CD4-positive, alpha-beta T cell treated with Interleukin-12 subunit alpha and Interleukin-12 subunit beta, for 1 hour (primary cell): ENCODE measurements at regions not wholly inside any gene's neighbourhood (a gene's known extent, or its start where the extent isn't known, plus 50 kb on each side); places are given as distances from the start of the nearest gene placed in this dataset.
"Not testable (repeated sequence)": the region's sequence is repeated elsewhere in the genome, so short reads cannot be mapped to it uniquely, and the experiment has no call there.

Source experiments
- DNase-seq: peaks from one replicate; pipeline ENCODE4 v3.0.0-alpha.2; 2020

DNA sequence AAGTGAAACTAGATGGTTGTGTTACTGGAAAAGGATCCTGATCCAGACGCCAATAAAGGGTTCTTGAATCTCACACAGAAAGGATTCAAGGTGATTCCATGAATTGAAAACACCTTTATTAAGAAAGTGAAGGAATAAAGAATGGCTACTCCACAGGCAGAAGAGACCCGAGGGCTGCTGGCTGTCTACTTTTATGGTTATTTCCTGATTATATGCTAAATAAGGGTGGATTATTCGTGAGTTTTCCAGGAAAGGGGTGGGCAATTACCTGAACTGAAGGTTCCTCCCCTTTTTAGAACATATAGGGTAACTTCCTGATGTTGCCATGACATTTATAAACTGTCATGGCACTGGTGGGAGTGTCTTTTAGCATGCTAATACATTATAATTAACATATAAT, 50.9 kb upstream of the WARS2 start:
- DNase-seq = no peak

- no peak for DNase-seq
Measured at GRCh38 chr1:119204197-119204960, 63.9 kb upstream of the WARS2 start.

- no peak for DNase-seq
Measured at GRCh38 chr1:119204961-119205357, 64.5 kb upstream of the WARS2 start.

- DNase-seq = no peak
Measured at GRCh38 chr1:119209061-119209460, 68.6 kb upstream of the WARS2 start.

DNA sequence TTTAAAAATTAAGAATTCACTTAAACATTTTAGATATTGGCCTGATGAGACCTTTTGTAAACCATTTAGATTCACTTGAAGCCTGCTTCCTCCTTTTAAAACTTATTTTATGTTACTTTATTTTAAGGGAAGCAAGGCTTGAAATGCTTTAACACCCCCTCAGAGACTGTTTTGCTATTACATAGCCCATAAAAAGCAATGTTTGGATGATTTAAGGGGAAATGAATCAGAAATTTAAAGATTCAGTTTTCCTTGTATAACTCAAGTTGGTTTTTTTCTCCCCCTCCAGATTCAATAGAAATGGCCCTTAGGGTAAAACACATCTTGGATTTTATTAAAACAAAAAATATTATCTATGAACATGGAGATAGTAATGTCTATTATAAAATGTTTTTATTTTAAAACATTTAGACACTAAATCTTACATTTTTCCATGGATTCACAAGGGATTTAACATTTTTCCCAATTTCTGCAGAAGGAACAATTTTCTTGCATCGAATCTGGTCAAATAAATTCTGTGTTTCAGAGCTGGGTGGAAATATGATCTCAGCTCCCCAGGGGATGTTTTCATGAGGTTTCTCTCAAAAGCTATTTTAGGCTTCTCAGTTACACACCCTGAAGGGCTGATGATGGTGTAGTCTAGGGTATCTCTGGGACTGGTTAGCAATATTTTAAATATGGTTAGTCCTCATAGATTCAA, 69.3 kb upstream of the WARS2 start:
- no peak for DNase-seq

DNA sequence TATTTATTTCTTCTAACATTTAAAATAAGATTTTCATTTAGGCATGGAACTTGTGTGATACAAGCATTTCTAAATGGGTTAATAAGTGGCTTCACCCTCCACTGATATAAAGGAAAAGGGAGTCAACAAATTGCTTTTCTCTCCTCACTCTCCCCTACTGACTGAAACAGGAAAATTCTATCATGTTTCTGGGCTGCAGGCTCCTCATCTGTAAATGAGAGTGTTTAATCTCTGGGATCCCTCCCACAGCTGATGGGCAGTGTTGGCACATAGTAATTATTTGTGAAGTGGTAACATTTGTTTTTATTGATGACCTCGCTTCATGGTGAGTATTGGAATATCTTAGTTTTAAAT, 69.8 kb upstream of the WARS2 start:
- DNase-seq = no peak

DNA sequence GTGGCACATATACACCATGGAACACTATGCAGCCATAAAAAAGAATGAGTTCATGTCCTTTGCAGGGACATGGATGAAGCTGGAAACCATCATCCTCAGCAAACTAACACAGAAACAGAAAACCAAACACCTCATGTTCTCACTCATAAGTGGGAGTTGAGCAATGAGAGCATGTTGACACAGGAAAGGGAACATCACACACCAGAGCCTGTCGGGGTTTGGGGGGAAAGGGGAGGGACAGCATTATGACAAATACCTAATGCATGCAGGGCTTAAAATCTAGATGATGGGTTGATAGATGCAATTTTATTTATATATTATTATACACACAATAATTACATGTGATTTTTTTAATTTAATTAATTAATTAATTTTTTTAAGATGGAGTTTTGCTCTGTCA, 72.8 kb upstream of the WARS2 start:
- DNase-seq = not testable (repeated sequence)

DNA sequence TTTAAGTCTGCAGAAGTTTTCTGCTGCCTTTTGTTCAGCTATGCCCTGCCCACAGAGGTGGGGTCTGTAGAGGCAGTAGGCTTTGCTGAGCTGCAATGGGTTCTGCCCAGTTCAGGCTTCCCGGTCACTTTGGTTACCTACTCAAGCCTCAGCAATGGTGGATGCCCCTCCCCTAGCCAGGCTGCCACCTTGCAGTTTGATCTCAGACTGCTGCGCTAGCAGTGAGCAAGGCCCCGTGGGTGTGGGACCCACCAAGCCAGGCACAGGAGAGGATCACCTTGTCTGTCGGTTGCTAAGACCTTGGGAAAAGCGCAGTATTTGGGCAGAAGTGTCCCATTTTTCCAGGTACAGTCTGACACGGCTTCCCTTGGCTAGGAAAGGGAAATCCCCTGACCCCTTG, 74.5 kb upstream of the WARS2 start:
- DNase-seq = not testable (repeated sequence)

DNA sequence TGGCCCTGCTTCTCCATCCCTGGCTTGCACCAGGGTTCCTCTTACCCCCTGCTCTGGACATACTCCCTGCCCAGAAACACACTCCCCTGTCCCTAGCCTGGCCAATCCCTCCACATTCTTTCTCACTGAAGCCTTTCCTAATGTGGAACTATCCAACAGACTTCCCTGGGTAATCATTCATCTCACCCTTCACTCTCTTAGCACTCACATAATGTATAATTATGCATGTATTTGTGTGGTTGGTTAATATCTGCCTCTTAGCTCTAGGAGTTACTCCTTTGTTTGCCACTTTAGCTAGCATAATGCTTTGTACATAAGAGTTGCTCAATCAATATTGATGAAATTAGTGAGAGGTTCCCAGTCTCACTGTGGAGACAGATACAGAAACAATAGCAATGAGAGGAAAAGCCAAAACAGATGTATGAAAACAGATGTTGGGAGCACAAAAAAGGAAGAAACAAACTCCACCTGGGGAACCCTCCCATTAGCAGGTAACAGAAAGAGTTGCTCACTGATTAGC, 76.9 kb upstream of the WARS2 start:
- no peak for DNase-seq

- DNase-seq = no peak
Measured at GRCh38 chr1:119219711-119220110, 79.3 kb upstream of the WARS2 start.

DNA sequence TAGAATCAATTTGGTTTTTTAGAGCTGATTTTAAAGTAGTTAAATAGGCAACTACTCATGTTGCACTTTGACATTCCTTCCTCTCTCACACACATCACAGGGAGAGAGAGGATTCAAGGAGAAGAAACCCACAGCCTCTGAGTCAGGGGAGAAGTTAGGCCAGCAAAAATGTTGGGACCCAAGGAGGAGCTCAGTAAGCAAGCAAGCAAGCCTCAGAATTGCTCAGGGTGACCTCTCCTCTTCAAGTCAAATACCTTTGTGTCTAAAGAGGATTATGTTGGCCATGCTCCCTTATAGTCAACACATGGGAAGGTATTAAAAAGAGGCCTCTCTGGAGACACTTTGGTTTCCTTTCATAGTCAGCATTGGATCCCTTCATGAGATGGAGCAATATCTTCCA, 80.5 kb upstream of the WARS2 start:
- no peak for DNase-seq

DNA sequence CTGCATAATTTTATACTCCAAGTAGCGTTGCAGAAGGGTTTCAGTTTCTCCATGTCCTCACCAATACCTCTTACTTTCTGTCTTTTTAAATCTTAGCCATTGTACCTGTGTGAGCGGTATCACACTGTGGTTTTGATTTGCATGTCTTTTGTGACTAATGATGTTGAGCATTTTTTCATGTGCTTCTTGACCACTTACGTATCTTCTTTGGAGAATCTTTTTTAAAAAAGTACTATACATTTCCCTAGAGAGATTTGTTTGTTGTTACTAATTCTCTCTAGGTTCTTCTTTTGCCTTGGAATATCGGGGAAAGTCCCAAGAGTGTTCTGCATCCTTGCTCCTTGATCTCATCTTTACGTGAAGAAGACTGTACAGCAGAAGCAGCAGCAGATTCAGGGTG, 81.8 kb upstream of the WARS2 start:
- no peak for DNase-seq

- no peak for DNase-seq
Measured at GRCh38 chr1:119225265-119225664, 84.8 kb upstream of the WARS2 start.

- no peak for DNase-seq
Measured at GRCh38 chr1:119225831-119226230, 85.4 kb upstream of the WARS2 start.

DNA sequence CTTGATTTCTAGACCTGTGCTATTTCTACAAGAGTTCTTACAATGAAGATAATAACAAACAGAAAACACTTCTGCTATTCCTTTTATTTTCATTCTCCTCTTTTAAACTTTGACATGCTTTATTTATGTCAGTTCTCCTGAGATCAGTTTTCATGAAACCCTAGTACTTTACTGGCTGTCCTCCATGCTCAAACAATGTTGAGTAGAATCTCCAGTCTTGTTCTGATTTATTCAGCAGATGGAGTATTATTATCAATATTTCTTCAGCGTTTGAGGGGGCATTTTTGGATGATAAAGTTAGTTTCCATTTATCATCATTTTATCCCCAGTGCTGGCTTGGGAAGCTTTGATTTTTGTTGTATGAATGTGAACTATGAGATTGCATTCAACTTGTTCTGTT, 85.9 kb upstream of the WARS2 start:
- no peak for DNase-seq

- DNase-seq = no peak
Measured at GRCh38 chr1:119226913-119227312, 86.5 kb upstream of the WARS2 start.

DNA sequence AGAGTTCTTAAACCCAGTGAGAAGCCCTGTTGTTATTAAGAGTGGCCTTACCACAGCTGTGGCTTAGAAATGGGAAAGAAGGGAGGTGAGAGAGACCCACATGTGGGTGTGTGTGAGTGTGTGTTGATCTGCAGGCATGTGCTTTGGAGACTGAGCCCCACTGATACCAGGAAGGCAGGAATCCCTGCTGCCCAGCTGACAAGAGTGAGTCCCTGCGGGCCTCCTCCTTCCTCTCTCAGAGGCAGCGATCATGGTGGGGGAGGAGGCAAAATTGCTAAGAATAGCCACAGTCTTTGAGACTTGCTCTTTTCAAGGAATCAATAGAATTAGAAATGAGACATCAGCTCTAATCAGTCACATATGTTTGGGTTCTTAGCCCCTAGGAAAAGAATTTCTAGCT, 87.0 kb upstream of the WARS2 start:
- DNase-seq = no peak

GRCh38 chr1:119228335-119229080, 88.1 kb upstream of the WARS2 start:
- DNase-seq = no peak

- no peak for DNase-seq
Measured at GRCh38 chr1:119235120-119235519, 94.7 kb upstream of the WARS2 start.

DNA sequence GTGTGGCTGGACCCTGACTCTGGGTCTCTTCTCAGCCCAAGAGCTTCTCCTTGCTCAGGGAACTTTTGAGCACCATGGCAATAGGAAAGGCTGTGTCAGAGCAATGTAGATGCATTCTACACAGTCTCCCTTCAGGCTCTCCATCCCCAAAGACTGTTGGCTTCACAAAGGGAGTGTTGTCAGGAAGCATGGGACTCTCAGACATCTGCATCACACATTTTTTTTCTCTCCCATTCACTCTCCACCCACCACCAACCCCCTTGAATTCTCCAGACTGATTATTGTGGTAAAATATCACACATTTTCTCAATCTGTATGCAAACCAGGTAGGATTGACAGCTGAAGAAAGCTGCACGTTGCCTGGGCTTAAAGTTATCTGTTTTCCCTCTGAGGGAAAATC, 105.4 kb upstream of the WARS2 start:
- no peak for DNase-seq

- no peak for DNase-seq
Measured at GRCh38 chr1:119249283-119249682, 108.8 kb upstream of the WARS2 start.

- DNase-seq = no peak
Measured at GRCh38 chr1:119250299-119250698, 109.8 kb upstream of the WARS2 start.

- no peak for DNase-seq
Measured at GRCh38 chr1:119251751-119252150, 111.3 kb upstream of the WARS2 start.

DNA sequence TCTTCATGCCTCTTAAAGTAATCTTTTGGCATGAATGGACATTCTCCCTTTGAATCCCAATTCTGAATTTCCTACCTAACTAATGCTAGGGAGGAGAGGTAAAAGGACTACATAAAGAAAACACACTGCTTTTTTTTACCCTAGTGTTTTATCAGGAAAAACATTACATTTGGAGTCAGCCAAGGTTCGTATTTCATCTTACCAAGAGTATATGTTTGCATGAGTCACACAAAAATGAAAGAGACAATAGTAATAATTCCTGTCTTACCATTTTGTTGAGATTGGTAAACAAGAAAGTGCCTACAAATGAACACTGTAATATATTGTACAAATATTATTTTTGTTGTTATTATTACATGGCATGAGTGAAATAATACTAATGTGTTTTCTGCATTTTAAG, 112.9 kb upstream of the WARS2 start:
- no peak for DNase-seq
